NCI-H82 treated with DMSO at 0.1 percent for 48 hours (cell line): ENCODE measurements at regions not wholly inside any gene's neighbourhood (a gene's known extent, or its start where the extent isn't known, plus 50 kb on each side); places are given as distances from the start of the nearest gene placed in this dataset.
"Not testable (repeated sequence)": the region's sequence is repeated elsewhere in the genome, so short reads cannot be mapped to it uniquely, and the experiment has no call there.

ENCODE experiments used
- DNase-seq: peaks from one replicate; lab custom pipeline; 2025; ENCODE audit not compliant: unreplicated experiment; lab: John Stamatoyannopoulos, UW

GRCh38 chr12:42737398-42737797, 147.9 kb upstream of the PRICKLE1 start:
- no peak for DNase-seq

DNA sequence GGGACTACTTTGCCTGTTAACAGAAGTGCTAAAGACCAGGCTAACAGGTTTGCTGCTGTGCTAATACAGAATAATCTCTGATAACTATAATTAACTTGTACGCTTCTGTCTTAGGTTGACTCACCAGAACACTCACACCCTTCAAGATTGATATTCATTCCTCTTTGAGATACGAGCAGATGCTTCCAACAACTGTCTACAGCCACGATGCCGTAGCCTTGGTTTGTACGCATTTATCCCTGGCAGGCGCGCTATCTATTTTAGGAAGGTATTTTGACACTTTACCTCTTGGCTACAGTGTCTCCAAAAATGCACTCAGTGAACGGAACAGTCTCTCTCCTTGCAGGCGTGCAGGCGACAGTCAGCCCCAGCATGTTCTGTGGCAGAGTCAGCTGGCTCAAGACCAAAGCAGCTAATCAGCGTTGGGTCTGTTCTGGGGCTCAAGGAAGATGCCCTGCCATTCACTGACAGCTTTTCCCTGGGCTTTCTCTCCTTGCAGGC, 146.4 kb upstream of the PRICKLE1 start:
- DNase-seq = no peak

DNA sequence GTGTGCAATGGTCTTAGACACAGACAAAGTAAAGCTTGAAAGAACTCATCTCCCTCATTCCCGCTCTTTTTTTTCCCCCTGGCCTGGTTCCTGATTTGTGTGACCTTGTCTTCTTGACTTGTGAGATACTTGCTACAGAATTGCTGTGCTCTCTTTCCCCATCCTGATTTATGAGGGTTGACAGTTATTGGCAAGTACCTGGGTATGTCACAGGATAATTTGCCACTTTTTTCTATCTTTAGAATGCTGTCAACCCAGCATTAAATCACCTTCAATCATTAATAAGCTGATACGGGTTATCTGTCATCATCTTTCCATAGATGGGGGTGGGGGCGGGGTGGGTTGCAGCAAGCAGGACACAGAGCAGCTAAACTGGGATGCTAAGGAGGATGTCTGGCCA, 144.4 kb upstream of the PRICKLE1 start:
- DNase-seq = no peak

DNA sequence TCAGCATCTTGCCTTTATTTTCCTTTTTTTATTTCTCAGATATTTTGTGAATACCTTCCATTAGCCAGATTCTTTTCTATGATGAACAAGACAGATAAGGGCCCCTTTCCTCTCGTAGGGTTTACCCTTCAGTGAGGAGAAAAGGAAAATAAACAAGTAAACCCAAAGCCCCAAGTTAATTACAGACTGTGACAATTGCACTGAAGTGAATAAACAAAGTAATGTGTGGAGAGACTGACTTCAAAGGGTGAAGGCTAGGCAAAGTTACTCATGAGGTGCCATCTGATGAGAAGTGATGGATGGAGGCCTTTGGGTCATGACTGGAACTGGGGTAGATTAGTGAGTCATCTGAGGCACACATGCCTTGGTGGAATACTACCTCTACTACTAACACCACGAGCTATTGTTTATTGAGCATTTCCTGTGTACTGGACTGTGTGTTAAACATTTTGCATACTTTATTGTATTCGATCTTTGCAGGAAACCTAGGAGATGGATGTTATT, 143.4 kb upstream of the PRICKLE1 start:
- DNase-seq = no peak

DNA sequence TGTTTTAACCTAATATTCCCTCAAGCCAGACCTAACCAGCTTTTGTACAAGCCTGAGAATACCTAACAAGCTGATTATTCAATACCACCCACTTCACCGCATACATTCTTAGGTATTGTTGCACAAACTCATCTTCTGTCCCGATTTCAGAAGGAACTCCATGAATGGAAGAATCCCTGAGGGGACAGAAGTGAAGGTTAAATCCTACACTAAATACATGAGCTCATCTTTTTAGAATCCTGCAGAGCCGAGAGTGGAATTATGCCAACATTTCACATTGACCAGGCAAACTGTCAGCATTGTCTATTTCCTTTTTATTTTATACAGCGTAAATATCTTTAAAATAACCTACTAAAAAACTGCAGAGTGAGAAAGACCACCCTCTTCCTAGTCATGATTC, 140.7 kb upstream of the PRICKLE1 start:
- DNase-seq = no peak

- DNase-seq = peak; percentile 6
Measured at GRCh38 chr12:42729535-42729900, 140.0 kb upstream of the PRICKLE1 start.

DNA sequence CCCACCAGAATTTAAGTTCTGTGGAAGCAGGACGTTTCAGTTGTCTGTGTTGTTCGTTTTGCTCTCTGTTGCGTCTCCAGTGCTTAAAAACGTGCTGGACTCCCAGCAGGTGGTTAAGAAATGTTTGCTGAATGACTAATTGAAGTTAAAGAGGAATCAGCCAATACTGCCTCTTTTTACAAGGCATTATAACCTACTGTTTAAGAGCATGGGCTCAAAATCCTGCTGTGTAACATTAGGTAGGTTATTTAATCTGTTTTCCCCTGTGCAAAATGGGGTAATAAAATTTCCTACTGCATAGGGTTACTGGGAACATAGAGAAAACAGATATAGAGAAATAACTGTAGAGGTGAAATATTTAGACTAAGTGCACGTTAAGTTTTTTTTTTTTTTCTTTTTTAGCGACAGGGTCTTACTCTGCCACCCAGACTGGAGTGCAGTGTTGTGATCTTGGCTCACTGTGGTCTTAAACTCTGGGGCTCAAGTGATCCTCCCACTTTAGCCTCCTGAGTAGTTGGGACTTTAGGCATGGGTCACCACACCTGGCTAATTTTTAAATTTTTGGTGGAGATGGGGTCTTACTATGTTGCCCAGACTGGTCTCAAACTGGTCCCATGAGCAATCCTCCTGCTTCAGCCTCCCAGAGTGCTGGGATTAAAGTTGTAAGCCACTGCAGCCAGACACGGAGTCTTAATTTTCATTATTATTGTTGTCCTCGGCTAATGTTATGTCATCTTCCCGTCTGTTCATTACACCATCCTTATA, 139.4 kb upstream of the PRICKLE1 start:
- DNase-seq = no peak

DNA sequence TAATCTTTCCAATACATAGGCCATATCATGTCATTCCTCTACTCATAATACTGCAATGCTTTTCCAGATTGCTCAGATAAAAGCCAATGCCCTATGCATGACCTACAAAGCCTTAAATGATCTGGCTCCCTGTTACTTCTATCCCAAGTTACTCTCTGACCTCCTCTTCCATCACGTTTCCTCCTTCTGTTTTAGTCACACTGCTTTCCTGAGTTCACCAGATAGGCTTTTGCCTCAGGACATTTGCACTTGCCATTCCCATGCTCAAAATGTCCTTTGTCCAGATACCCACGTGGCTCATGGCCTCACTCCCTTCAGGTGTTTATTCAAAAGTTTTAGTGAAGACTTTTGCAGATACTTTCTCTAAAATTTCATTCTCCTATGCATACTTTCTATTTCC, 138.7 kb upstream of the PRICKLE1 start:
- DNase-seq = no peak

- DNase-seq = no peak
Measured at GRCh38 chr12:42725809-42726208, 136.3 kb upstream of the PRICKLE1 start.

DNA sequence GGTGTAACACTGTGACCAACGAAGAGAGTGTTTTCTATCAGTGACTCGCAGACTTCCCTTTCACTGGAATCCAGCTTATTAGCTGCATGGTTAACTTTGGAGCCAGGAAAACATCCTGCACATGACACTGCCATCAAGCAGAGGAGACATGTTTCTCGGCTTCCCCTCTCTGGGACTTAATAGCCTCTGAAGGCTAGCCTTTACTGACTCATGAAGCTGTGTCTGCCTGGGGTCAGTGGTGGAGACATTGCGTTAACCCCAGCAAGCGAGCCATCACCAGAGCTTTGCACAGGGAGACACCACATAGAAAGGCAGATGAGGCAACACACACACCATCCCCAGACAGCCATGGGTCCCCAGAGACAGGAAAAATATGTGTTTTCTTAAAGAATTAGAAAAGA, 126.9 kb upstream of the PRICKLE1 start:
- no peak for DNase-seq

GRCh38 chr12:42713566-42713965, 124.0 kb upstream of the PRICKLE1 start:
- not testable (repeated sequence) for DNase-seq

GRCh38 chr12:42708374-42708773, 118.8 kb upstream of the PRICKLE1 start:
- not testable (repeated sequence) for DNase-seq

GRCh38 chr12:42707312-42708226, 118.0 kb upstream of the PRICKLE1 start:
- DNase-seq = no peak

GRCh38 chr12:42706321-42706720, 116.8 kb upstream of the PRICKLE1 start:
- no peak for DNase-seq

DNA sequence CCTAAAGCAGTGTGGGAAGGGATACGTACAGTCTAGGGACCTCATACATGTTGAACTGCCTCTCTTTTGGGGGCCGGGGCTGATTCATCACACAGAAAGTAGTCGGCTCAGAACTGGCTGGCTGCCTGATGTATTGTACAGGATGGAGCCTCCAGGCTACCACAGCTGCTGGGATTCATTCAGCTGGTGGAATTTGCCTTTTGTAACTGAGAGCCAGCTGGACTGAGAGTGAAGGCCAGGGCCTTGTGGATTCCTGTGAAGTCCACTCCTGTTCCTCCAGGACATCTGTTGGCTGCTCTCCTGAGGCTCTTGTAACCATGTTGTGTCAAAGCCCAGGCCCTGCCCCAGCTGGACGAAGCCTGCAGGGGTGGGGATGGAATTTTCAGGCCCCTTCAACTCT, 116.3 kb upstream of the PRICKLE1 start:
- DNase-seq = no peak

DNA sequence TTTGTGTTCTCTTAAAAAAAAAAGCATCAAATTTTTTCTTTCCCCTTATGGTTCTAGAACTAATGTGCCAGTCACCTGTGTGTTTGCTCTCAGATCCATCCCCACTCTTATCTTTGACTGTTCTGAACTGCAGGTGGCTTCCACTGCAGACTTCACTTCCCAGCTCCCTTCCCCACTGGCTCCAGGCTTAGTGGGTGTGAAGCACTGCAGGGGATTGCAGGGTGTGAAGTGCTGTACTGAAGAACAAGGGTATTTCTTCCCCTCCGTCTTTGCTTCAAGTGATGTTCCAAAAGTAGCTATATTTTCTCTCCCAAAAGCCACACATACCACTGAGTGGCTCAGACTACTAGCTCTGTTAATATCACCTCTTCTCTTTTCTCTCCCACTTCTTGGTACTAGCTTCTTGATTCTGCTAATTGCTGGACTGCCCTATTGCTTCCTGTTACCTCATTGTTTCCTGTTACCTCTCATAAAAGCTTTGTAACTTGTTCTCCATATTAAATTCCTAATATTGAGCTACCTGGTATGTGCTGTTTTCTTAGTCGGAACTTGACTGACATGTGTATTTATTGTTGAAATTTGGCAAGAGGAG, 115.4 kb upstream of the PRICKLE1 start:
- no peak for DNase-seq

GRCh38 chr12:42704340-42704739, 114.8 kb upstream of the PRICKLE1 start:
- DNase-seq = no peak

GRCh38 chr12:42701084-42701483, 111.5 kb upstream of the PRICKLE1 start:
- no peak for DNase-seq

DNA sequence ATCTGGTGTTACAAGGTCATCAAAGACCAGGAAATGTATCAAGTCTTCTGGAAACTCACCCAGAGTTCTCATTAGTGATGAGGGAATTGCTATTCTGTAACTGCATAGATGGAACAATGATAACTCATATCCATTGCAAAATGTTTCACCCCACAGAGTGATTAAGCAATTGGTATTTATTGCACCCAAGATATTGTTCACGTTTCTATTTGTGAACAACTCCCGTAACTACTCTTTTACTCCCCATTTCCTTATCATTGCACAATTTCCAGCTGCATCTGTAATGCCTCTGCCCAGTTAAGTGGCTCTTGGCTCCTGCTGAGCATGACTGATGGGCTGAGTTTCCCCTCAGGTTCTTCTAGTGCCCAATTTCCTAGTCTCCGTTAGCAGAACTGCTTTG, 108.7 kb upstream of the PRICKLE1 start:
- no peak for DNase-seq

- no peak for DNase-seq
Measured at GRCh38 chr12:42696406-42697149, 107.0 kb upstream of the PRICKLE1 start.

DNA sequence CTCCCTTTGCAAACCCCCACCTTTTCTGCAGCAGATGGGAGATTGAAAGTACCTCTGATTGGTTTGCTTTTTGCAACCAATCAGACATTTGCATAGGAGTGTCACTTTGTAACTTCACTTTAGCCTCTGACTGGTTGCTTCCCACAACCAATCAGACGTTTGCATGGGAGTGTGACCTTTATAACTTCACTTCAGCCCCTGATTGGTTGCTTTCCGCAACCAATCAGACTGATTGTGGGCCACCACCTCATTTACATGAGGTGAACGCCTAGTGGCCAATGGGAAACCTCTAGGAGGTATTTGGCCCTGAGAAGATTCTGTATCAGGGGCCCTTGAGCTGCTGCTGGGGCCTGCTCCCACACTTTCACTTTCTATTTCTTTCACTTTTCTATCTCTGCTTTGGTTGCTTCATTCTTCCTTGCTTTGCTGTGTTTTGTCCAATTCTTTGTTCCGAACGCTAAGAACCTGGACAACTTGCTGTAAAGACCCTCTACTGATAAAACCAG, 106.0 kb upstream of the PRICKLE1 start:
- DNase-seq = no peak
